Endothelial cell of umbilical vein (primary cell): ENCODE measurements at regions not wholly inside any gene's neighbourhood (a gene's known extent, or its start where the extent isn't known, plus 50 kb on each side); places are given as distances from the start of the nearest gene placed in this dataset.

Experiments
- BruUV-seq: library from RNA; stranded (reverse); fragments of 400-500 nt; replicated peaks from 2 replicates; lab custom pipeline; 2021; lab: Mats Ljungman, UMichigan
- CTCF ChIA-PET: fragments of 300-600, 350-600 bp; sonication (Branson Sonifier 250); formaldehyde crosslinking; loops from one replicate; lab custom pipeline; 2021; ENCODE audit warnings: antibody characterized with exemption, inconsistent platforms; lab: Charles Lee
- POLR2A ChIA-PET: fragments of 300-600, 350-600 bp; sonication (Branson Sonifier 250); formaldehyde crosslinking; loops from one replicate; lab custom pipeline; 2021; ENCODE audit warnings: antibody characterized with exemption, inconsistent platforms; lab: Charles Lee
- DNase-seq: peaks from one replicate; pipeline ENCODE4 v3.0.0-alpha.2; 2011; ENCODE audit warnings: low read depth, low spot score
- FAIRE-seq: peaks from 2 replicates; lab custom pipeline; 2011; peaks lifted over from hg19 to GRCh38; lab: Jason Lieb, UNC
- H2AFZ ChIP-seq: 2 replicates; pipeline ENCODE4 v1.6.0; 2012; ENCODE audit warnings: low read depth, low read length, control low read depth, inconsistent platforms
- H3K27ac ChIP-seq: 2 replicates; pipeline ENCODE4 v1.5.1; 2011; ENCODE audit warnings: low read depth, mild to moderate bottlenecking, control low read depth, low read length, moderate library complexity; ENCODE audit not compliant: insufficient read depth
- H3K27me3 ChIP-seq, 2 experiments: 2 replicates each; pipeline versions ENCODE4 v1.6.0 to v1.6.1; 2011; ENCODE audit warnings: low read length in 2 of 2, mixed read lengths in 1 of 2; ENCODE audit not compliant: control insufficient read depth in 2 of 2, insufficient read depth in 2 of 2
- H3K36me3 ChIP-seq, 2 experiments: 2 replicates in 1 of 2; 3 replicates in 1 of 2; pipeline ENCODE4 v1.5.1; 2011; ENCODE audit warnings: low read length in 2 of 2, mild to moderate bottlenecking in 1 of 2, moderate library complexity in 1 of 2; ENCODE audit not compliant: control insufficient read depth in 2 of 2, insufficient read depth in 2 of 2; ENCODE audit errors: extremely low read depth in 1 of 2
- H3K4me1 ChIP-seq: 3 replicates; pipeline ENCODE4 v1.5.1; 2011; ENCODE audit warnings: mild to moderate bottlenecking, low read length; ENCODE audit not compliant: control insufficient read depth, insufficient read depth; ENCODE audit errors: extremely low read depth
- H3K4me2 ChIP-seq: 2 replicates; pipeline ENCODE4 v1.6.1; 2011; ENCODE audit warnings: low read length, control low read depth, mixed read lengths; ENCODE audit not compliant: insufficient read depth
- H3K4me3 ChIP-seq, 3 experiments: fragments of 200-600 bp in 1 of 3; sonication (generic), shearing (Covaris generic) in 1 of 3; replicated peaks in 1 of 3; 2 replicates each; pipeline ENCODE4 v1.5.1; 2011 to 2016; ENCODE audit warnings: control low read depth in 3 of 3, low read length in 3 of 3, mild to moderate bottlenecking in 2 of 3, inconsistent platforms in 1 of 3, low read depth in 1 of 3, moderate library complexity in 1 of 3; ENCODE audit not compliant: insufficient read depth in 1 of 3
- H3K79me2 ChIP-seq: 2 replicates; pipeline ENCODE4 v1.6.0; 2012; ENCODE audit warnings: low read length, inconsistent platforms; ENCODE audit not compliant: control insufficient read depth, insufficient read depth
- H3K9ac ChIP-seq: replicated peaks from 2 replicates; pipeline ENCODE3; 2011; ENCODE audit warnings: low read length, control low read depth; ENCODE audit not compliant: insufficient read depth; ENCODE audit errors: extremely low read depth
- H3K9me1 ChIP-seq: replicated peaks from 3 replicates; pipeline ENCODE4 v1.6.0; 2011; ENCODE audit warnings: mild to moderate bottlenecking, low read length; ENCODE audit not compliant: control insufficient read depth, insufficient read depth; ENCODE audit errors: extremely low read depth
- H3K9me3 ChIP-seq: replicated peaks from 2 replicates; pipeline ENCODE4 v1.5.1; 2012; ENCODE audit warnings: low read length, inconsistent platforms; ENCODE audit not compliant: control insufficient read depth, insufficient read depth
- H4K20me1 ChIP-seq: replicated peaks from 2 replicates; pipeline ENCODE3; 2011; ENCODE audit warnings: mild to moderate bottlenecking, low read length; ENCODE audit not compliant: control insufficient read depth, insufficient read depth; ENCODE audit errors: extremely low read depth
- EZH2 ChIP-seq: IDR thresholded peaks from 2 replicates; pipeline ENCODE4 v1.6.1; 2012; ENCODE audit warnings: borderline replicate concordance, low read depth, mild to moderate bottlenecking, moderate library complexity, low read length, inconsistent platforms; ENCODE audit not compliant: severe bottlenecking
- FOS ChIP-seq: IDR thresholded peaks from 2 replicates; pipeline ENCODE4 v1.6.1; 2011; ENCODE audit warnings: mild to moderate bottlenecking, low read length, moderate library complexity, borderline replicate concordance; ENCODE audit not compliant: insufficient read depth
- GATA2 ChIP-seq: IDR thresholded peaks from 2 replicates; pipeline ENCODE4 v1.7.0; 2011; ENCODE audit warnings: low read depth, mild to moderate bottlenecking, moderate library complexity, mixed read lengths, low read length; ENCODE audit not compliant: insufficient read length, insufficient read depth
- JUN ChIP-seq: IDR thresholded peaks from 2 replicates; pipeline ENCODE4 v1.6.1; 2011; ENCODE audit warnings: borderline replicate concordance, low read depth; ENCODE audit not compliant: insufficient read length, insufficient read depth
- MYC ChIP-seq: IDR thresholded peaks from one replicate; pipeline ENCODE4 v1.6.1; 2011; ENCODE audit warnings: mild to moderate bottlenecking, low read depth, low read length
- POLR2A ChIP-seq: IDR thresholded peaks from 2 replicates; pipeline ENCODE4 v1.6.1; 2012; ENCODE audit warnings: low read depth, mild to moderate bottlenecking, control low read depth, low read length
- POLR2AphosphoS5 ChIP-seq: IDR thresholded peaks from 2 replicates; pipeline ENCODE4 v1.6.1; 2012; ENCODE audit warnings: low read depth, mild to moderate bottlenecking, control low read depth, low read length, moderate library complexity; ENCODE audit not compliant: insufficient read depth
- dilution Hi-C: fragments of 300-500 bp; cut with MboI; formaldehyde crosslinking; loops from one replicate; pipeline ENCODE4 v1.15.0; 2019; ENCODE audit warnings: low sequenced_read_pairs; ENCODE audit not compliant: extremely low pct_ligation_motif_present
- intact Hi-C: fragments of 100-400 bp; cut with micrococcal nuclease; formaldehyde crosslinking; loops from one replicate; pipeline ENCODE4 v1.10.0; 2022
- TF ChIP-seq, protein P1 (sequence below): IDR thresholded peaks from 2 replicates; pipeline ENCODE4 v1.6.1; 2011; ENCODE audit not compliant: insufficient read depth, insufficient read length
- TF ChIP-seq, protein P2 (sequence below), 2 donors: IDR thresholded peaks; 1 replicate in 1 of 2; 2 replicates in 1 of 2; pipeline ENCODE4 v1.5.1; 2011; ENCODE audit warnings: low read length in 2 of 2, mild to moderate bottlenecking in 2 of 2, moderate library complexity in 2 of 2, control low read depth in 1 of 2, inconsistent platforms in 1 of 2, low read depth in 1 of 2; ENCODE audit not compliant: insufficient read depth in 1 of 2; ENCODE audit errors: extremely low read depth in 1 of 2

DNA sequence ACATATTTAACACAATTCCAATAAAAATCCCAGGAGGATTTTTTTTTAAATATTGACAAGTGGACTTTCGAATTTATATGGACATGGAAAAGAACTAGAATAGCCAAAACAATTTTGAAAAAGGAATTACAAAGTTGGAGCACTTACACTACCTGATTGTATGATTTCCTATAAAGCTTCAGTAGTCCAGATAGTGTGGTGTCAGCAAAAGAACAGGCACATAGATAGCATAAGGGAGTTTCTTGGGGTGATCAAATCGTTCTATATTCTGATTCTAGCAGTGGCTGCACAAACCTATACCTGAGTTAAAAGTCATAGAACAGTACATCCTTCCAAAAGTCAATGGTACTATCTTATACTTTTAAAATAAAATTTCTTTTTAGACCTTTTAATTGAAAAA lies 66.4 kb upstream of the CES5A start:
- H3K4me2 ChIP-seq = no peak overlapping the region
- no peaks in the 10 kb centered on the region for H3K9me1 ChIP-seq
- H3K4me1 ChIP-seq = no peaks in the 10 kb centered on the region
- dilution Hi-C loops (no loop called here), intact Hi-C loops (no loop called here)
- no peaks in the 10 kb centered on the region for H3K9me3 ChIP-seq
- no peak overlapping the region for H3K27ac ChIP-seq
- H3K36me3 ChIP-seq = no peaks in the 10 kb centered on the region
- no TSS peak for BruUV-seq
- H3K27me3 ChIP-seq = no peaks in the 10 kb centered on the region
- DNase-seq = no peak
- no peak for FAIRE-seq
- H3K9ac ChIP-seq = no peak overlapping the region
- H2AFZ ChIP-seq = no peak overlapping the region
- TF ChIP-seq, protein P1, sequence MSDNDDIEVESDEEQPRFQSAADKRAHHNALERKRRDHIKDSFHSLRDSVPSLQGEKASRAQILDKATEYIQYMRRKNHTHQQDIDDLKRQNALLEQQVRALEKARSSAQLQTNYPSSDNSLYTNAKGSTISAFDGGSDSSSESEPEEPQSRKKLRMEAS = no peak
- TF ChIP-seq GATA2 = no peak
- no peak for TF ChIP-seq MYC
- no peak for TF ChIP-seq JUN
- TF ChIP-seq, protein P2, sequence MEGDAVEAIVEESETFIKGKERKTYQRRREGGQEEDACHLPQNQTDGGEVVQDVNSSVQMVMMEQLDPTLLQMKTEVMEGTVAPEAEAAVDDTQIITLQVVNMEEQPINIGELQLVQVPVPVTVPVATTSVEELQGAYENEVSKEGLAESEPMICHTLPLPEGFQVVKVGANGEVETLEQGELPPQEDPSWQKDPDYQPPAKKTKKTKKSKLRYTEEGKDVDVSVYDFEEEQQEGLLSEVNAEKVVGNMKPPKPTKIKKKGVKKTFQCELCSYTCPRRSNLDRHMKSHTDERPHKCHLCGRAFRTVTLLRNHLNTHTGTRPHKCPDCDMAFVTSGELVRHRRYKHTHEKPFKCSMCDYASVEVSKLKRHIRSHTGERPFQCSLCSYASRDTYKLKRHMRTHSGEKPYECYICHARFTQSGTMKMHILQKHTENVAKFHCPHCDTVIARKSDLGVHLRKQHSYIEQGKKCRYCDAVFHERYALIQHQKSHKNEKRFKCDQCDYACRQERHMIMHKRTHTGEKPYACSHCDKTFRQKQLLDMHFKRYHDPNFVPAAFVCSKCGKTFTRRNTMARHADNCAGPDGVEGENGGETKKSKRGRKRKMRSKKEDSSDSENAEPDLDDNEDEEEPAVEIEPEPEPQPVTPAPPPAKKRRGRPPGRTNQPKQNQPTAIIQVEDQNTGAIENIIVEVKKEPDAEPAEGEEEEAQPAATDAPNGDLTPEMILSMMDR (IDR thresholded peaks at IDR 0.05; ENCODE audit: extremely low read depth in 1 of 2, insufficient read depth in 1 of 2, low read depth in 1 of 2, low read length in 2 of 2) = no peak
- ChIA-PET CTCF (interaction anchor here (7.0 kb wide), 1 partner anchor 379 kb away, joined by 166 read pairs; no protein-coding TSS in a partner anchor), POLR2A (no interaction called here)
- no peaks in the 10 kb centered on the region for H3K79me2 ChIP-seq
- no peak overlapping the region for H3K4me3 ChIP-seq
- H4K20me1 ChIP-seq = no peaks in the 10 kb centered on the region

DNA sequence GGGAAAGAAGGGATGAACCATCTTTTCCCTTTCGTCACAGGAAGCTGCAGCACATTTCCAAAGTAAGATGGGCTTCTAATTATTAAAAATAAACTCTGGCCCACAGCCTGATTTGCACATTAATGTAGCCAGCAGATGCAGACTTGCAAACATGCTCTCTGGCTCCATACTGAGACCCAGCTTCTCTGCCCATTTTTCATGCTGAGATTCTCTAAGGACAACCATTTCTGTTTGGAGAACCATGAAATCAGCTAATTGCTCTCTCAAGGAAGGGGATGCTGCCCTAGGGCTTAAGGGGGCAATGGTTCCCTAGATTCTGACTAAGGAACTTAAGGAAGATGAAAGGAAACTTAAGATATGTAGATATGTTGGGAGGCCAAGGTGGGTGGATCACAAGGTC lies 63.0 kb upstream of the CES5A start:
- CTCF ChIA-PET = no interaction called here
- no TSS peak for BruUV-seq
- Histone ChIP-seq H3K4me3 (no peak overlapping the region), H4K20me1 (no peaks in the 10 kb centered on the region), H2AFZ (no peak overlapping the region), H3K36me3 (no peaks in the 10 kb centered on the region), H3K27me3 (no peaks in the 10 kb centered on the region), H3K9ac (no peak overlapping the region), H3K79me2 (no peaks in the 10 kb centered on the region), H3K27ac (no peak overlapping the region), H3K9me3 (no peaks in the 10 kb centered on the region), H3K4me2 (no peak overlapping the region), H3K4me1 (no peaks in the 10 kb centered on the region), H3K9me1 (no peaks in the 10 kb centered on the region)
- FAIRE-seq = no peak
- dilution Hi-C loops (no loop called here), intact Hi-C loops (no loop called here)
- POLR2A ChIA-PET = no interaction called here
- no peak for DNase-seq
- TF ChIP-seq MYC (no peak), EZH2 (no peak), FOS (no peak), POLR2A (no peak), POLR2AphosphoS5 (no peak), JUN (no peak), GATA2 (no peak)
- TF ChIP-seq, protein P2 (IDR thresholded peaks at IDR 0.05; ENCODE audit: extremely low read depth in 1 of 2, insufficient read depth in 1 of 2, low read depth in 1 of 2, low read length in 2 of 2) = no peak
- TF ChIP-seq, protein P1 = no peak
